ENCODE measurements at regions not wholly inside any gene's neighbourhood (a gene's known extent, or its start where the extent isn't known, plus 50 kb on each side); places are given as distances from the start of the nearest gene placed in this dataset.

GRCh38 chr2:204197336-204198005, 260.9 kb downstream of the ICOS start:
- no peak for DNase-seq
- Mint-ChIP-seq H3K4me1 (ENCODE audit: low read depth, unreplicated experiment) (no peaks in the 10 kb centered on the region), H3K27me3 (ENCODE audit: unreplicated experiment) (peaks cover 14% of the 10 kb centered on the region), H3K36me3 (ENCODE audit: insufficient read depth, unreplicated experiment) (no peaks in the 10 kb centered on the region), H3K27ac (ENCODE audit: unreplicated experiment) (no peak overlapping the region), H3K9me3 (ENCODE audit: low read depth, unreplicated experiment) (no peaks in the 10 kb centered on the region), H3K4me3 (ENCODE audit: low read depth, unreplicated experiment) (no peak overlapping the region)
- BruUV-seq (replicated peaks), result no TSS peak
- TF ChIP-seq CTCF (IDR thresholded peaks at IDR 0.05; ENCODE audit: unreplicated experiment), result no peak
- intact Hi-C loops (cut with micrococcal nuclease; ENCODE audit: unreplicated experiment), result no loop called here
- CTCF ChIA-PET, result interaction anchor here (0.6 to 0.8 kb wide), 2 partner anchors 9 to 1342 kb away, joined by 5 read pairs; no protein-coding TSS in a partner anchor

- no peak for TF ChIP-seq CTCF (IDR thresholded peaks at IDR 0.05; ENCODE audit: unreplicated experiment)
- BruUV-seq (replicated peaks), result no TSS peak
- CTCF ChIA-PET, result no interaction called here
- Mint-ChIP-seq H3K9me3 (ENCODE audit: low read depth, unreplicated experiment) (no peaks in the 10 kb centered on the region), H3K36me3 (ENCODE audit: insufficient read depth, unreplicated experiment) (no peaks in the 10 kb centered on the region), H3K27ac (ENCODE audit: unreplicated experiment) (no peak overlapping the region), H3K4me1 (ENCODE audit: low read depth, unreplicated experiment) (no peaks in the 10 kb centered on the region), H3K4me3 (ENCODE audit: low read depth, unreplicated experiment) (no peak overlapping the region), H3K27me3 (ENCODE audit: unreplicated experiment) (peaks cover 14% of the 10 kb centered on the region)
- no peak for DNase-seq
- intact Hi-C loops (cut with micrococcal nuclease; ENCODE audit: unreplicated experiment), result no loop called here
These were observed 262.8 kb downstream of the ICOS start for GRCh38 chr2:204199357-204199756.

- no TSS peak for BruUV-seq (replicated peaks)
- no peak overlapping the region for H3K4me3 Mint-ChIP-seq (ENCODE audit: low read depth, unreplicated experiment)
- intact Hi-C loops (cut with micrococcal nuclease; ENCODE audit: unreplicated experiment), result no loop called here
- H3K4me1 Mint-ChIP-seq (ENCODE audit: low read depth, unreplicated experiment), result no peaks in the 10 kb centered on the region
- DNase-seq, result no peak
- no peaks in the 10 kb centered on the region for H3K9me3 Mint-ChIP-seq (ENCODE audit: low read depth, unreplicated experiment)
- no peak overlapping the region for H3K27ac Mint-ChIP-seq (ENCODE audit: unreplicated experiment)
- H3K27me3 Mint-ChIP-seq (ENCODE audit: unreplicated experiment), result peaks cover 21% of the 10 kb centered on the region
- CTCF ChIA-PET, result no interaction called here
- no peak for TF ChIP-seq CTCF (IDR thresholded peaks at IDR 0.05; ENCODE audit: unreplicated experiment)
- H3K36me3 Mint-ChIP-seq (ENCODE audit: insufficient read depth, unreplicated experiment), result no peaks in the 10 kb centered on the region
These were observed 264.9 kb downstream of the ICOS start for GRCh38 chr2:204201507-204201906.

- no peak overlapping the region for H3K4me3 Mint-ChIP-seq (ENCODE audit: low read depth, unreplicated experiment)
- intact Hi-C loops (cut with micrococcal nuclease; ENCODE audit: unreplicated experiment), result no loop called here
- no peak for TF ChIP-seq CTCF (IDR thresholded peaks at IDR 0.05; ENCODE audit: unreplicated experiment)
- no TSS peak for BruUV-seq (replicated peaks)
- peaks cover 28% of the 10 kb centered on the region for H3K27me3 Mint-ChIP-seq (ENCODE audit: unreplicated experiment)
- H3K36me3 Mint-ChIP-seq (ENCODE audit: insufficient read depth, unreplicated experiment), result no peaks in the 10 kb centered on the region
- no peak overlapping the region for H3K27ac Mint-ChIP-seq (ENCODE audit: unreplicated experiment)
- no peaks in the 10 kb centered on the region for H3K9me3 Mint-ChIP-seq (ENCODE audit: low read depth, unreplicated experiment)
- CTCF ChIA-PET, result no interaction called here
- no peak for DNase-seq
- no peaks in the 10 kb centered on the region for H3K4me1 Mint-ChIP-seq (ENCODE audit: low read depth, unreplicated experiment)
These were observed 265.7 kb downstream of the ICOS start for GRCh38 chr2:204202253-204202652.
